ENCODE measurements at regions not wholly inside any gene's neighbourhood (a gene's known extent, or its start where the extent isn't known, plus 50 kb on each side); places are given as distances from the start of the nearest gene placed in this dataset.
"Not testable (repeated sequence)": the region's sequence is repeated elsewhere in the genome, so short reads cannot be mapped to it uniquely, and the experiment has no call there.

DNA sequence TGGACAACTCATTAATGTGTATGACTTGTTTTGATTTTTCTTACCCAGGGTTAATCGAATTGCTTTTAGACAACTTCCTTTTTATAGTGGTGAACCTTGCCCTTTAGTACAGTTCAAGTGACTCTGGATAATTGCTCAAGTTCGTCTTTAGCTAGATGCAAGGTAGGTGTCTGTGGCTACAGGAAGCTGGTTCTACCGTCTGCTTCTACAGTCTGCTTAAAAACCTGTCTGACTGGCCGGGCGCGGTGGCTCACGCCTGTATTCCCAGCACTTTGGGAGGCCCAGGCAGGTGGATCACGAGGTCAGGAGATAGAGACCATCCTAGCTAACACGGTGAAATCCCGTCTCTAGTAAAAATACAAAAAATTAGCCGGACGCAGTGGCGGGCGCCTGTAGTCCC is 129.6 kb upstream of the ANKRD30A start:
- not testable (repeated sequence) for H3K27me3 ChIP-seq (replicated peaks; ENCODE audit: control insufficient read depth, insufficient read depth, low read length, poor library complexity, severe bottlenecking); H3K4me1 ChIP-seq (ENCODE audit: control insufficient read depth, insufficient read depth, low read length, poor library complexity, severe bottlenecking); H3K9me3 ChIP-seq (ENCODE audit: control insufficient read depth, low read length); H3K27ac ChIP-seq (ENCODE audit: insufficient read depth, low read length, poor library complexity, severe bottlenecking); DNase-seq; H3K36me3 ChIP-seq (ENCODE audit: control insufficient read depth, insufficient read depth, low read length); H3K4me3 ChIP-seq (ENCODE audit: insufficient read depth, low read depth, low read length, poor library complexity, severe bottlenecking)

DNA sequence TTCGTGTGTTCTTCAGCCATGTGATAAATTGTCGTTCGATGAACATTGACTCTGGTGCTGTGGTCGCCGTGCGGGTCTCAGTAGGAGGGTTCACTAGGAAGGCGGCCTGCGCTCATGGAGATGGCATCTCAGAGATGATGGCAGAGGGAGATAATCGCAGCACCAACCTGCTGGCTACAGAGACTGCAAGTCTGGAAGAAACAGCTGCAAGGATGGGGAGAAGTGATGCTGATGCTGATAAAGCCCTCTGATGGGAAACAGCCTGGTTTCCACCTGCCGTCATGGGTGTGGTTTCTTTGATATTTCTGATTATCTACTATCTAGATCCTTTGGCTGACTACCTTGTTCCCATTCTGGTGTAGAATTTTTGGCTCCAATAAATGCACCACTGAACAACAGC is 130.5 kb upstream of the ANKRD30A start:
- no peak for DNase-seq
- Histone ChIP-seq H3K4me1 (ENCODE audit: control insufficient read depth, insufficient read depth, low read length, poor library complexity, severe bottlenecking) (no peaks in the 10 kb centered on the region), H3K27ac (ENCODE audit: insufficient read depth, low read length, poor library complexity, severe bottlenecking) (no peak overlapping the region), H3K27me3 (replicated peaks; ENCODE audit: control insufficient read depth, insufficient read depth, low read length, poor library complexity, severe bottlenecking) (no peaks in the 10 kb centered on the region), H3K9me3 (ENCODE audit: control insufficient read depth, low read length) (no peaks in the 10 kb centered on the region), H3K36me3 (ENCODE audit: control insufficient read depth, insufficient read depth, low read length) (no peaks in the 10 kb centered on the region), H3K4me3 (ENCODE audit: insufficient read depth, low read depth, low read length, poor library complexity, severe bottlenecking) (no peak overlapping the region)

DNA sequence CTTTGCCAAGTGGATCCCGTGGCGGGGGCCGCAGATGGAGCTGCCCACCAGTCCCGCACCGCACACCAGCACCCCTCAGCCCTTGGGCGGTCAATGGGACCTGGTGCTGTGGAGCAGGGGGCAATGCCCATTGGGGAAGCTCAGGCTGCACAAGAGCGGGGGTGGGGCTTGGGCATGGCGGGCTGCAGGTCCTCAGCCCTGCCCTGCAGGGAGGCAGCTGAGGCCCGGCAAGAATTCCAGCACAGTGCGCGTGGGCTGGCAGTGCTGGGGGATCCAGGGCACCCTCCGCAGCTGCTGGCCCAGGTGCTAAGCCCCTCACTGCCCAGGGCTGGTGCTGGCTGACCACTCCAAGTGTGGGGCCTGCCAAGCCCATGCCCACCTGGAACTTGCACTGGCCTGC is 136.2 kb upstream of the ANKRD30A start:
- Histone ChIP-seq H3K9me3 (ENCODE audit: control insufficient read depth, low read length) (no peaks in the 10 kb centered on the region), H3K4me1 (ENCODE audit: control insufficient read depth, insufficient read depth, low read length, poor library complexity, severe bottlenecking) (no peaks in the 10 kb centered on the region), H3K4me3 (ENCODE audit: insufficient read depth, low read depth, low read length, poor library complexity, severe bottlenecking) (no peak overlapping the region), H3K36me3 (ENCODE audit: control insufficient read depth, insufficient read depth, low read length) (no peaks in the 10 kb centered on the region), H3K27me3 (replicated peaks; ENCODE audit: control insufficient read depth, insufficient read depth, low read length, poor library complexity, severe bottlenecking) (no peaks in the 10 kb centered on the region), H3K27ac (ENCODE audit: insufficient read depth, low read length, poor library complexity, severe bottlenecking) (no peak overlapping the region)
- no peak for DNase-seq

DNA sequence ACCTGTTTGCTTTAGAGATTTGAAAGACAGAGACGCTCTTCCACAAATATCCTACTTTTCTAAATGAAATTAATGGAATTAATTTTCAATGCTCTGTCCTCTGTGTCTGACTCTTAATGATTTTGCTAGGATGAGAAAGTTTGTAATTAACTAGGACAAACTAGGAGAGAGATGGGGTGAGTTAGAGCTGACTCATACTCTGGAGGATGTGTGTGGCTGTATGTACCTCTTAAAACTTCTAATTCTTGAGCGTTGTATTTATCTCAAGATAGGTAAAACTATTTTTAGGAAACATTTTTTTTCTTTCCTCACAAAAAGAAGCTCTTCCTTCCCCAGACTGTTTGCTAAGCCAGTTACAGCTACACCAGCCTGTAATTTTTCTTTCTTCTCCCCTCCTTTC is 178.8 kb upstream of the ANKRD30A start:
- Histone ChIP-seq H3K36me3 (ENCODE audit: control insufficient read depth, insufficient read depth, low read length) (no peaks in the 10 kb centered on the region), H3K27me3 (replicated peaks; ENCODE audit: control insufficient read depth, insufficient read depth, low read length, poor library complexity, severe bottlenecking) (no peaks in the 10 kb centered on the region), H3K27ac (ENCODE audit: insufficient read depth, low read length, poor library complexity, severe bottlenecking) (no peak overlapping the region), H3K4me3 (ENCODE audit: insufficient read depth, low read depth, low read length, poor library complexity, severe bottlenecking) (no peak overlapping the region), H3K4me1 (ENCODE audit: control insufficient read depth, insufficient read depth, low read length, poor library complexity, severe bottlenecking) (no peaks in the 10 kb centered on the region), H3K9me3 (ENCODE audit: control insufficient read depth, low read length) (no peaks in the 10 kb centered on the region)
- no peak for DNase-seq

DNA sequence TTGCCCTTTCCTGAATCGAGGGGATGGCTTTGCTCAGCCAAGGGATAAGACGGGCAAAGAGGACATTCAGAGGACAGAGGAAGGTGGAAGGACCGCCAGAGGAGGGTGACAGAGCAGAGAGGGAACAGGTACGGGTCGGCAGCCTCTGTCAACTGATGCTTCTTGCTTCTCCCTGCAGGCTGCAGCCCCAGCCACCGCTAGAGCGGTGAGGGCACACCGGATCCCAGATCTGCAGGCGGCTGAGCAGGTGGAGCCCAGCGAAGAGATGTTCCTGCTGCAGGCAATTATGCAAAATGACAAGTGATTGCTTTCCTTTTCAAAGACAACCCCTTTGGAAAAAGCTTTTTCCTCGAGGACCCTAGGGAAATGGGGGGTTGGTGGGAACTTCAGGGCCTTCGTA is 181.9 kb upstream of the ANKRD30A start:
- no peaks in the 10 kb centered on the region for H3K36me3 ChIP-seq (ENCODE audit: control insufficient read depth, insufficient read depth, low read length)
- H3K4me3 ChIP-seq (ENCODE audit: insufficient read depth, low read depth, low read length, poor library complexity, severe bottlenecking): no peak overlapping the region
- no peaks in the 10 kb centered on the region for H3K4me1 ChIP-seq (ENCODE audit: control insufficient read depth, insufficient read depth, low read length, poor library complexity, severe bottlenecking)
- H3K27ac ChIP-seq (ENCODE audit: insufficient read depth, low read length, poor library complexity, severe bottlenecking): no peak overlapping the region
- no peaks in the 10 kb centered on the region for H3K27me3 ChIP-seq (replicated peaks; ENCODE audit: control insufficient read depth, insufficient read depth, low read length, poor library complexity, severe bottlenecking)
- no peaks in the 10 kb centered on the region for H3K9me3 ChIP-seq (ENCODE audit: control insufficient read depth, low read length)
- no peak for DNase-seq

DNA sequence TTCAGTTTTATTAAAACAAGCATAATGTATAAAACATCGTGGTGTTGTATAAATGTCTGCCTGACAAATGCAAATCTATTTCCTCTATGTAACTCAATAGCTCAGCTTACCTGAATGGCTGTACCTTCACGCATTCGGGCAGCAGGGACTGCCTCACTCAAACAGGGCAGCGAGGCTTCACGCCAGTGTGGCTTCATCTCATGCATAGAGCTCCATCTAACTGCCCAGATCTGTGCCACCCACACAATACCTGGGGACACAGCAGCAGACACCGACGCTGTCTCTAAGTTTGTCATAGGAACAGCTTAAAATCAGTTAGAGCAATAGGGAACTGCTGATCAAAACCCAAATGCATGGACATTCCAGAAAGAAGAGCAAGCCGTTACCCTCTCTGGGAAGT is 182.8 kb upstream of the ANKRD30A start:
- Histone ChIP-seq H3K27ac (ENCODE audit: insufficient read depth, low read length, poor library complexity, severe bottlenecking) (no peak overlapping the region), H3K9me3 (ENCODE audit: control insufficient read depth, low read length) (no peaks in the 10 kb centered on the region), H3K4me3 (ENCODE audit: insufficient read depth, low read depth, low read length, poor library complexity, severe bottlenecking) (no peak overlapping the region), H3K27me3 (replicated peaks; ENCODE audit: control insufficient read depth, insufficient read depth, low read length, poor library complexity, severe bottlenecking) (no peaks in the 10 kb centered on the region), H3K4me1 (ENCODE audit: control insufficient read depth, insufficient read depth, low read length, poor library complexity, severe bottlenecking) (no peaks in the 10 kb centered on the region), H3K36me3 (ENCODE audit: control insufficient read depth, insufficient read depth, low read length) (no peaks in the 10 kb centered on the region)
- DNase-seq: no peak

DNA sequence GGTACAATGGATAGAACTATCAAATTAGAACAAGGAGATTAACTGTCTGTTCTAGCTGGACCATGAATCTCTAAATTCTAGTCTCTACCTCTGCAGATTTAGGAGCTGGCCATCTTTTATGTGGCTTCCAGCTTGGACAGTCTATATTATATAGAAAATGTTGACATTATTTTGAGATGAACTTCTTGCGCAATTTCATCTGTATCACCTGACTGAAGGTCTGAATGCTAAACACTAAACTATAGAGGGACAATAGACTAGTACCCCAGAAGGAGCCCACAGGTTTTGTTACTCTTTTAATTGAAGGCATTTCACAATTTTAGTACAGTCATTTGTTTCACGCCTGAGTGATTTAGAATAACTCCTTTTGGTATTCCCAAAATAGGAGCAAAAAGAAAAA is 222.4 kb upstream of the ANKRD30A start:
- H3K9me3 ChIP-seq (ENCODE audit: control insufficient read depth, low read length): no peaks in the 10 kb centered on the region
- H3K27ac ChIP-seq (ENCODE audit: insufficient read depth, low read length, poor library complexity, severe bottlenecking): no peak overlapping the region
- H3K36me3 ChIP-seq (ENCODE audit: control insufficient read depth, insufficient read depth, low read length): no peaks in the 10 kb centered on the region
- H3K27me3 ChIP-seq (replicated peaks; ENCODE audit: control insufficient read depth, insufficient read depth, low read length, poor library complexity, severe bottlenecking): no peaks in the 10 kb centered on the region
- no peak overlapping the region for H3K4me3 ChIP-seq (ENCODE audit: insufficient read depth, low read depth, low read length, poor library complexity, severe bottlenecking)
- H3K4me1 ChIP-seq (ENCODE audit: control insufficient read depth, insufficient read depth, low read length, poor library complexity, severe bottlenecking): no peaks in the 10 kb centered on the region
- DNase-seq: no peak

DNA sequence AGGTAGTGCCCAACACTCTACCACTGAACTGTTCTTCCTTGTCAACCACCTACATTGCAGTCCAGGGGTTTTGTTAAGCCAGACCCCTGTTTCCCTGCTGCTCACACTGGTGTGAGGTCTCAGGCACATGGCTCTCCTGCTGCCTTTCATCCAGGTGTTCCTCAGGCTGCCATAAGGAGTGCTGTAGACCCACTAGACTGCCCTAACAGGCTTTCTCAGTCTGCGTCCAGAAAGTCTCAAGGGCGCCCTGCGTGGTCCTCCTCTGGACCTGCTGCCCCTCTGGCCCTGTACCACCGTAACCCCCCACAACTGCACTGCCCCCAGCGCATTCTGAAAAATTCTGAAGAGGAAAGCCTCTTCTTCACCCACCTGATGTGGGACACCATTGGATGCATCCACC is 225.7 kb upstream of the ANKRD30A start:
- DNase-seq: no peak
- Histone ChIP-seq H3K27me3 (replicated peaks; ENCODE audit: control insufficient read depth, insufficient read depth, low read length, poor library complexity, severe bottlenecking) (no peaks in the 10 kb centered on the region), H3K27ac (ENCODE audit: insufficient read depth, low read length, poor library complexity, severe bottlenecking) (no peak overlapping the region)

DNA sequence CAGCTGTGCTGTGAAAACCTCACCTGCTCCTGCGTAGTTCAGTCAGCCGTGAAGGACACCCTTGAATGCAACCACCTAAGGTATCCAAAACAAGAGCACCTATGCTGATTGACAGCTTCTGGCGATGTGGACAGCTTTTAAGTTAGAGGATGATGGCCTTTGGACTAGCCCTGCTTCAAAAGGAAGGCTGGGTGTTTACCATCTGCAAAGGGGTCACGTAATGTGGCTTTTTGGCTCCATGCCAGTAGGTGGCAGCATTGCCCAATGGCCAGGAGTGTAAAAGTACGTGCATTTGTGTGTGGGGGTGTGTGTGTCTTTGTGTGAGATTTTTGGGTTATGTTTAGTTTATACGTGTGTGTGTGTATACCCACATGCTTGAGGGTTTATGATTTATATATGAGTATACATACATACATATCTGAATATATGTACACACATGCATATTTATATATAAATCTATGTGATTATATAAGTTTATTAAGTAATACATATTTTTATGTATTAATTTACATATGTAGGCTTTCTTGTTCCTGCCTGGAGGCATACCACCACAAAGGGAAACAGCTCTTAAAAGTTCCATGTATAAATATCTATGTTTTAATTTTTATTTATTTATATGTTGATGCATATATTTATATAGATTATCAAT is 236.3 kb upstream of the ANKRD30A start:
- H3K4me3 ChIP-seq (ENCODE audit: insufficient read depth, low read depth, low read length, poor library complexity, severe bottlenecking): no peak overlapping the region
- no peak overlapping the region for H3K27ac ChIP-seq (ENCODE audit: insufficient read depth, low read length, poor library complexity, severe bottlenecking)
- no peaks in the 10 kb centered on the region for H3K27me3 ChIP-seq (replicated peaks; ENCODE audit: control insufficient read depth, insufficient read depth, low read length, poor library complexity, severe bottlenecking)
- no peaks in the 10 kb centered on the region for H3K9me3 ChIP-seq (ENCODE audit: control insufficient read depth, low read length)
- DNase-seq: peak in 1 of 3 donors; percentile 10
- no peaks in the 10 kb centered on the region for H3K36me3 ChIP-seq (ENCODE audit: control insufficient read depth, insufficient read depth, low read length)
- H3K4me1 ChIP-seq (ENCODE audit: control insufficient read depth, insufficient read depth, low read length, poor library complexity, severe bottlenecking): no peaks in the 10 kb centered on the region

More for the DNA sequence above, 225.7 kb upstream of the ANKRD30A start:
- Histone ChIP-seq H3K4me3 (ENCODE audit: insufficient read depth, low read depth, low read length, poor library complexity, severe bottlenecking) (no peak overlapping the region), H3K9me3 (ENCODE audit: control insufficient read depth, low read length) (no peaks in the 10 kb centered on the region), H3K36me3 (ENCODE audit: control insufficient read depth, insufficient read depth, low read length) (no peaks in the 10 kb centered on the region), H3K4me1 (ENCODE audit: control insufficient read depth, insufficient read depth, low read length, poor library complexity, severe bottlenecking) (no peaks in the 10 kb centered on the region)

DNA sequence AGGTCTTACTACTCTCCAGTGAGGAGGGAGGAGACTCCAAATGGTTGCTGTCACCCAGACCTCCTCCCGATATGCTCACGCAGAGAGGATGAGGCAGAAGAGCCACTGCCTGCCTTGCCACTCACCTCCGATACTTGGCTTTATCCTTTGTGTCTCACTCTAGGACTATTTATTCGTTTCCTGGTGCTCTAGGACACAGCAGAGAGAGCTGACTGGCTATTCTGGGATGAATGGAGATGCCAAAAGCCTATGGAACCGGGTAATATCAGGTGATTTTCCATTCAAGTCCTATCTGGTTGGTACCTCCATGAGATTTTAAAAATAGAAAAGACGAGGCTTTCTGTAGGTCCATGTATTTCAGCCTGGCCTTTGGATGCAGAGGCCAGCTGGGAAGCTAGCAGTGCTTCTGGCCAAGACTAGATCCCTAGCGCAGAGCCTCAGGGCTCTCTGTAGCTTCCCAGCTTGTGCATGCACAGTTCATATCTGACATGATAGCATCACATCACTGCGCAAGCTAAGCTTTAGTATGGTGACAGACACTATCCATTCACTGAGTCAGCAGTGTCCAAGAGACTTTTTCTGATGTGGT is 239.0 kb upstream of the ANKRD30A start:
- Histone ChIP-seq H3K36me3 (ENCODE audit: control insufficient read depth, insufficient read depth, low read length) (no peaks in the 10 kb centered on the region), H3K4me1 (ENCODE audit: control insufficient read depth, insufficient read depth, low read length, poor library complexity, severe bottlenecking) (no peaks in the 10 kb centered on the region), H3K27ac (ENCODE audit: insufficient read depth, low read length, poor library complexity, severe bottlenecking) (no peak overlapping the region), H3K27me3 (replicated peaks; ENCODE audit: control insufficient read depth, insufficient read depth, low read length, poor library complexity, severe bottlenecking) (no peaks in the 10 kb centered on the region), H3K9me3 (ENCODE audit: control insufficient read depth, low read length) (no peaks in the 10 kb centered on the region), H3K4me3 (ENCODE audit: insufficient read depth, low read depth, low read length, poor library complexity, severe bottlenecking) (no peak overlapping the region)
- no peak for DNase-seq

All from effector memory CD4-positive, alpha-beta T cell (primary cell).